ENCODE measurements at regions not wholly inside any gene's neighbourhood (a gene's known extent, or its start where the extent isn't known, plus 50 kb on each side); places are given as distances from the start of the nearest gene placed in this dataset.

DNA sequence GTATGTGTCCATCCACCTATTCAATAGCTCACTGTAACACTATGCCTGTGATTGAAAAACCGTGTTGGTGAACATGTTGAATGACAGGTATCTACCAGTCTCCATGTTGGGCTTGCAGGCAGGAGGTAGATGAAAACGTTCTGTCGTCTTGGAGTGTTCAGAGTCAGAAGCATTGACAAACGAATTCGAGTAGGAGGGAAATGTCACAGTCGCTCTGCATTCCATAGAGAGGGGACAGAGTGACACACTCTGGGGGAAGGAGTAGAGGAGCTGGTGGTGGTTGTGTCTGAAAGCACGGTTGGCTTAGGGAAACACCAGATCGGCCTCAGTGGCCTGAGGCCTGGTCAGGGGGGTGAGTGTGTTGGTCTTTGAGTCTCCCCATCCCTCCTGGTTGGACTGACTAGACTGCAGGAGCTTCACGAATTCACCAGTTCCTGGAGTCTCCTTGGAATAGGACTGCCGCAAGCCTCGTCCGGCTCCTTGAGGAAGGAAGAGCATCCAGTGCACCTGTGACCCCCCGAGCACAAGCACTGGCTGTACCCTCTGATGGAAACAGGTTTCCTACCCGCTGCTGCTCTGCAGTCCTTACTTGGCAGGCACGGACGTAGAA lies 105.0 kb upstream of the C1QTNF9B start:
- TF ChIP-seq CTCF (IDR thresholded peaks at IDR 0.05; ENCODE audit: poor library complexity, severe bottlenecking) (no peak), EP300 (conservative IDR thresholded peaks at IDR 0.05; ENCODE audit: poor library complexity, severe bottlenecking) (no peak), SMC3 (conservative IDR thresholded peaks at IDR 0.05; ENCODE audit: poor library complexity) (no peak), EZH2 (IDR thresholded peaks at IDR 0.05; ENCODE audit: borderline replicate concordance, insufficient read depth, low read length, poor library complexity, severe bottlenecking) (no peak), POLR2AphosphoS5 (IDR thresholded peaks at IDR 0.05) (no peak), RAD21 (conservative IDR thresholded peaks at IDR 0.05) (no peak), MXI1 (conservative IDR thresholded peaks at IDR 0.05; ENCODE audit: poor library complexity, severe bottlenecking) (no peak)

All from neural cell (in vitro differentiated cells).